HG02798 (cell line): ENCODE measurements at regions not wholly inside any gene's neighbourhood (a gene's known extent, or its start where the extent isn't known, plus 50 kb on each side); places are given as distances from the start of the nearest gene placed in this dataset.
"Not testable (repeated sequence)": the region's sequence is repeated elsewhere in the genome, so short reads cannot be mapped to it uniquely, and the experiment has no call there.

Source experiments
- ATAC-seq: cut with Tn5 transposase; IDR thresholded peaks from one replicate; pipeline ENCODE4 v1.9.1; 2021; ENCODE audit warnings: mild to moderate bottlenecking; ENCODE audit not compliant: unreplicated experiment, poor library complexity

DNA sequence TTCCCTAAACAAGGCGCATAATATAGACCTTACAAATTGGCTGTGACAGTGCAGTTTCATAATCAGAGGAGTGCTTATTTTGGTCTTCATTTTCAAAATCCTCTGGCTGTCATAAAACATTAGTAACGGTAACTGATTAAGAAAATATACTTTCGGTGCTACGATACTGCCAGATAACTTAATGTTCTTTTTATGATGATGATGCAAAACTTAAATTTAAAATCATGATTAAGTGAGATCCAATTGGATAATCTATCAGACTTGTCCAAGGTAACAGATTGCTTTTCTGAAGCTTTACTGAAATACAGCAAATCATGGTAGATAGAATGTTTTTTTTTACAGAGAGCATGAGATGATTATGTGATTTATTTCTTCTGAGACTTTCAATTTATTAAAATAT, 364.2 kb upstream of the CNTN3 start:
- no peak for ATAC-seq

DNA sequence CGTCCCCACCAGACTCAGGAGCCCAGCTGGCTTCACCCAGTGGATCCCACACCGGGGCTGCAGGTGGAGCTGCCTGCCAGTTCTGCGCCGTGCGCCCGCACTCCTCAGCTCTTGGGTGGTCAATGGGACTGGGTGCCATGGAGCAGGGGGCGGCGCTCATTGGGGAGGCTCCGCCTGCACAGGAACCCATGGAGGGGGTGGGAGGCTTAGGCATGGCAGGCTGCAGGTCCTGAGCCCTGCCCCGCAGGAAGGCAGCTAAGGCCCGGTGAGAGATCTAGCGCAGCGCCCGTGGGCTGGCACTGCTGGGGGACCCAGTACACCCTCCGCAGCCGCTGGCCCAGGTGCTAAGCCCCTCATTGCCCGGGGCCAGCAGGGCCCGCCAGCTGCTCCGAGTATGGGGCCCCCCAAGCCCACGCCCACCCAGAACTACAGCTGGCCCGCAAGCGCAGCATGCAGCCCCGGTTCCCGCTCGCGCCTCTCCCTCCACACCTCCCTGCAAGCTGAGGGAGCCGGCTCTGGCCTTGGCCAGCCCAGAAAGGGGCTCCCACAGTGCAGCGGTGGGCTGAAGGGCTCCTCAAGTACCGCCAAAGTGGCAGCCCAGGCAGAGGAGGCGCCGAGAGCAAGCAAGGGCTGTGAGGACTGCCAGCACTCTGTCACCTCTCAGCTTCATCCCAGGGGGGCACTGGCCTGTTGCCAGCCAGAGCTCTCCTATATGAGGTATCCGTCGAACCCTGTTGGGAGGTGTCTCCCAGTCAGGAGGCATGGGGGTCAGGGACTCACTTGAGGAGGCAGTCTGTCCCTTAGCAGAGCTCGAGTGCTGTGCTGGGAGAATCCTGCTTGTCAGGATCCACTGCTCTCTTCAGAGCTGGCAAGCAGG, 370.8 kb upstream of the CNTN3 start:
- not testable (repeated sequence) for ATAC-seq

DNA sequence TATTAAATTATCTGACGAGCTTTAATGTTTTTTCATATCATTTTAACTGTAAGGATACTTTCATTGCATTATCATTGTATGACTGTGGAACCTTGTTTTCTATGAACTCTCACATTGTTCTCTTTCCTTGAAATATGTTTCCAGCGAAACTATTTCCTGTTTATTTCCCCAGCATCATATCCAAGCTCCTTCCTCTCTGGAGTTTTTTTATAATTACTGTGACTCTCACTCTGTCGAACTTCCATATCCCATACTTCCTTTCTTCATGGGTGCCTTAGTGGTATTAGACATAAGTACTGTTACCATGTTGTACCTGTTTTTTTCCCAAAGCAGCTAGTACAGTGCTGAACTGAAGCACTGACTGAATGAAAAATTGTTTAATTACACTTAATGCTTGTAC, 373.6 kb upstream of the CNTN3 start:
- no peak for ATAC-seq

DNA sequence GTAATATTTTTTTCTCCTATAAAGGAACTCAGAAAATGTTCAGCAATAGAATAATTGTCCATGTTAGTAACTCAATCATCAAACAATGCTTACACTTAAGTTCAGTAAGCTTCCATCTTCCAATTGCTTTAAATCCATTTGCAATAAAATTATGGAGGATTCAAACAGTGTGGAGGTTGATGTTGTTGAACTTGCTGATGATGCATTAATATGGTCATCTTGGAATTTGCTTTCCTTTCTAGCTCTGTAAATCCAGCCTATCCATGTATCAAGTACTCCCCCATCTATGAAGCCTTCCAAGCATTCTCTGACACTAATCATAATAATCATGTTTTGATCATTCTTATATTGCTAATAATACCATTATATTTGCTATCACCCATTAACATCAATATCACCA, 378.4 kb upstream of the CNTN3 start:
- ATAC-seq: no peak

DNA sequence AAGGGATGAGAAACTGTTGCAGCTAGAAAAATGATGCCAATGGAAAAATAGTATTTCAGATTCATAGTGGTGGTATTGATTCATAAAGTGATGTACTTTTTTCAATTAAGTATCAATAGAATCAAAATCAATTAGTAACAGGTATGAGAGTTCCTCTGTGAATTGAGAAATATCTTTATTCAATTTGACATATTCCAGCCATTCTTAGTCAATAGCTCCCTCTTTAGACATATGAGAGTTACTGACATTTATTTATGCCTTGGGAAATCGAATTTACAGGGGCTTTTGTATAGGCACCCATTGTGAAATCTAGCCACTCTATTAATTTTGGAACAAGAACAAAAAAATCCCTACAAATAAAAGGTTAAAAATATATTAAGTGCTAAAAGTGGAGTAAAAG, 386.9 kb upstream of the CNTN3 start:
- no peak for ATAC-seq

DNA sequence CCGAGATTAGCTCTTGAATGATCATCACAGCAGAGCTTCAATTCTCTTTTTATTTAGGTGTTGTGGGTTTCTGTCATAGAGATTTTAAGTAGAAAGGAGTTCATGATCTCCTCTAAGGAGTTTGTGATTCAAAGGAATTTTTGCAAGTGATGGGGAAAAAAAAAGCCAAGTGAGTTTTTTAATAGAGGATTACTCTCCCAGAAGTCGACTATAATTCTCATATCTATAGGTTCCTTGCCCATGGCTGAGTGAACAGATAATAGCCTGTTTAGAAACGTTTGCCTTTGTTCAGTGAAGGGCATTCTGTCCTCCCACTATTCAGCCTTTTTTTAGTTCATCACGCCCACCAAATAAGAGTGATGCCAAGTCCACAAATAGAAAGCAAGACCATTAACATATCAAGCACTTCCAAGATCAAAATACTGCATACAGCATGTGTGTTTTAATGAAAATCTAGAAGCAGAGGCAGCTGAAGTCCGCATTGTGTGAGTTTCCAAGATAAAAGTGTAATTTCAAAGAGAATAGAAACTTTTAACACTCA, 398.4 kb upstream of the CNTN3 start:
- no peak for ATAC-seq

DNA sequence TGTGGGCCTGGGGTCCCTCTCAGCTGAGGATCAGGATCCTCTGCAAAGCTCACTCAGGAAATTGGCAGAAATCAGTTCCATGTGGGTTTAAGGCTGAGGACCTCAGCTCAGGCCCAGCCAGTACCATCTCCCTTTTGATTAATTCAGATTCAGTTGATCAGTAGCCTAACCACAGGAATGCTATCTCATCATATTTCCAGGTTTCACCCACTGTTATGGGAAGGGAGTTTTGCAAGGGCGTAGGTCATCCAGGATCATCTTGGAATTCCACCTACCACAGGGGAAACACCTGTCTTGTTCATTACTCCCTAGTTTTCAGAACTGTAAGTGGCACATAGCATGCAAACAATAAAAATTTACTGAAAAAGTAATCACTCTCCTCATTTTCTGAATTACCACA, 399.5 kb upstream of the CNTN3 start:
- no peak for ATAC-seq

DNA sequence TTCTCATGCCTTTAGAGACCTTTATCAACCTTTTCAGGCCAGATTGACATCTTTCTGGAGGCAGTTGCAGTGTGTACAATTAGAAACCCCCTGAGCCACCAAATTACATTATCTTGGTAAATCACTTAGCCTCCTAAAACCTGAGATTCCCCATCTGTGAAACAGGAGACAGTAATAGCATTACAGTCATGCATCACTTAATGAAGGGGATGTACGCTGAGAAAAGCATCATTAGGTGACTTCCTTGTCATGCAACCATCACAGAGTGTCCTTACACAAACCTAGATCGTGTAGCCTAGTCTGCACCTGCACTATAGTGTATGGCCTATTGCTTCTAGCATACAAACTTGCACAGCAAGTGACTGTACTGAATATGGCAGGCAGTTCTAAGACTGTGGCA, 400.8 kb upstream of the CNTN3 start:
- no peak for ATAC-seq

DNA sequence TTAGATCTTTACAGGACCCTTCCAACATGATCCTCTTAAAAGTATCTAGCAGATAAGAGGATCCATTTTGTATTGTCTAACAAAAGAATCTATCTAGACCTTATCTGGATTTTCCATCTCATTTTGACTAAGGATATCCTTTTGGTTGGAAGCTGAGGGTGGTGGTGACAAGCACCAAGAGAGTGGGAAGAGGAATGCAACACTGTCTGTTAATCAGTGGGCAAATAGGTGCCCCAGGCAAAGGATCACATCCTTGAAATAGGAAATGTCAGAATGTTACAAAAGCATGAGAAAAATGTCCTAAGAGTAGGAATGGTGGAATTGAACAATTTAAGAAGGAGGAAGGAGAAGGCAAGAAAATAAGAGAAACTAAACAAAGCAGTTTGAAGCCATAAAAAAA, 420.7 kb upstream of the CNTN3 start:
- no peak for ATAC-seq

DNA sequence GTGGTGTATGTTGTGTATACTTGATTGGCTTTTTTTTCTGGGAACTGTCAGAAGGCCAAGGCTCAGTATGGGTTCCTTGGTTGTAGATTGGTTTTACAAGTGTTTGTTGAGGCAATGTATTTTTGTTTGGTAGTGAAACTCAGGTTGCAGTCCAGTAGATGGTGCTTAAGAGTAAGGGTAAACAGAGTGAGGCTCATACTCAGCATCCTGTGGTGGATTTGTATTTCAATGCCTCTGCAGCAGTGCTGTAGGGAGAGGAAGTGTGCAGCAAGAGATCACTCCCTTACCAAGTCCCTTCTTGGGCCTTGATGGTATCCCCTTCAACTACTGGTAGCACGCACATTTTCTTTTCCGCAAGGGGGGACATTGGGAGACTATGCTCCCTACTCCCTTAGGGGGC, 428.5 kb upstream of the CNTN3 start:
- no peak for ATAC-seq

DNA sequence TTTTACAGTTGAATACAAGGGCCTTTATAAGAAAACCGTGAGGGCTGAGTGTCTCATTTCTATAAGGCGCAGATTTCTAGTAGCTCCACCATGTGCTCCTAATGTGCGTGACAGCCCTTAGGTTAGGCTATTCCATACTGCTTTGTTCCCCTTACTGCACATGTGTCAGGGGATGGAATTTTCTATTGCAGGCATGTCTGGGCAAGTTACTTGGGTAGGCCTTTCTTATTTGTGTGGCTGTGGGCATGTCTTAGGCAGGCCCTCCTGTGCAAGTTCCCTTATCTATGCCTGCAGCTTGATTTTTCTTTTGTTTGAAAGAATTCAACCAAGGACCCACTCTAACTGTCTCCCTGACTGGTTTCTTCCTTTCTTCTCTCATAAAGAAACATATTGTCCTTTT, 434.2 kb upstream of the CNTN3 start:
- no peak for ATAC-seq

DNA sequence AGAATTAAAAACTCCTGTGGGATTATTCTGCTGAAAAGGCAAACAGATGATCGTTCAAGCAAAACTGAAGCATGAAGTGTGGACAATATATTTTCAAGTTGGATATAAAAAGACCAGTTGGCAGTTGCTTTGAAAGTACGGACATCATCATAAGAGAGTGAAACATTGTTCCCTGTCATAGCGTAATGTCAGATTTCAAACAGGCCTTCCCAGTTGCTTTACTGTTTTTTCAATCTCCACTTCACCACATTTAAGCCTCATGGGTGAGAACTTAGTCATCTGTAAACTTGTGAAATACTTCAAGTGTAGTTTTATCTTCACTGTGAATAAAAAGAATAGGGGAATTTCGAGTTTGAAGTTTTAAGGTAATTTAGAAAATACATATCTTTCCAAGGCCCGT, 435.1 kb upstream of the CNTN3 start:
- no peak for ATAC-seq

DNA sequence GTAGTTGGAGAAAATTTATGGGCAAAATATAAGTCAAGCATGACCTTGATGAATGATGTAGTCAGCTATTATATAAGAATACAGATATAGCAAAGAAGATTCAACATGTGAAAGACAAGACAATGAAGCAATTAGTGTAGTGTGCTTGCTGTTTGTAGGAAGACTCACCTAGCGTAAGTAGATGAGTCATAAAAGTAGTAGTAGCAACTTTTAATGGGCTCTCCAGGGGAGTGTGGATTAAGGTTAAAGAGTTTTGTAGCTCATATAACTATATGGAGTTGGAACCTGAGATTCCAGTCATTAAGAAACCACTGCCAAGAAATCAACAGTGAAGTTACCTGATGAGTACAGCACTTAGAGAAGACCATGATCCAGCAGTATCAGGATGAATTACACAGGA, 444.7 kb upstream of the CNTN3 start:
- no peak for ATAC-seq

DNA sequence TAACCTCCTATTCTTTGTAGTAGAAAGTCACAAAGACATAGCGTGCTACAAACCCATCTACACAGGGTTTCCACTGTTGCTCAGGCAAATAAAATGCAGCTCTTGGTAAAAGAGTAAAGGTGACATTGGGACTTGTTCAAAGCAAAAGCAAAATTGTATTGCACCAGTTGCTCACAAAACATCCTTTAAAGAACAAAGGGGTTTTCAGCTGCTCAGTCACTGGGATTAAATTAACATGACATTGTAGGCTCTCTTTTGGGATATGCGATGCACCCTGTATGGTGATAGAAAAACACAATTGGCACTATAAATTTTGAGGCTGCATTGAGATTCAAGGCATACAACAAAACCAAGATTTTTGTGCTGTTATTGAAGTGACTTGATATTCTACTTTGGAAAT, 447.3 kb upstream of the CNTN3 start:
- no peak for ATAC-seq

DNA sequence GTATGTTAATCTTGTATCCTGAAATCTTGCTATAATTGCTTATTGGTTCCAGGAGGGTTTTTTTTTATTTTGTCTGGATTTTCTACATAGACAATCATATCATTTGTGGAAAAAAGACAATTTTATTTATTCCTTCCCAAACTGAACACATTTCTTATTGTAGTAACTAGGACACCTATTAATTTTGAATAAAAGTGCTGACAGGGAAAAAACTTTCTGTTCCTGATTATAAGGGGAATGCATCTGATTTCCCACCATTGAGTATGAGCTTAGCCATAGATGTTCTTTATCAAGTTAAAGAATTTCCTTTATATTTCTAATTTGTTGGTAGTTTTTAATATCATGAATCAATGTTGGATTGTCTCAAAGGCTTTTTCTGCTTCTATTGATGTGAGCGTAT, 460.7 kb upstream of the CNTN3 start:
- ATAC-seq: no peak

DNA sequence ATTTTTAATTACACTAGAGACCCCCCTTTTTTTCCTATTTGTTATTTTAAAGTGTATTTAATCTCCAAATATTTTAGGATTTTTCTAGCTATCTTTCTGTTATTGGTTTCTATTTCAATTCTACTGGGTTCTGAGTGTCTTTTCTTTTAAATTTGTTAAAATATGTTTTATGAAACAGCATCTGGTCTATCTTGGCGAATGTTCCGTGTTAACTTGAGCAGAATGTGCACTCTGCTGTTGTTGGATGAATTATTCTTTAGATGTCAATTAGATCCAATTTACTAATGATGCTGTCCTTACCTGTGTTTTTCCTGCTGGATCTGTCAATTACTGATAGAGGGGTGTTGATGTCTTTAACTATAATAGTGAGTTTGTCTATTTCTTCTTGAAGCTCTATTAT, 462.0 kb upstream of the CNTN3 start:
- ATAC-seq: no peak

DNA sequence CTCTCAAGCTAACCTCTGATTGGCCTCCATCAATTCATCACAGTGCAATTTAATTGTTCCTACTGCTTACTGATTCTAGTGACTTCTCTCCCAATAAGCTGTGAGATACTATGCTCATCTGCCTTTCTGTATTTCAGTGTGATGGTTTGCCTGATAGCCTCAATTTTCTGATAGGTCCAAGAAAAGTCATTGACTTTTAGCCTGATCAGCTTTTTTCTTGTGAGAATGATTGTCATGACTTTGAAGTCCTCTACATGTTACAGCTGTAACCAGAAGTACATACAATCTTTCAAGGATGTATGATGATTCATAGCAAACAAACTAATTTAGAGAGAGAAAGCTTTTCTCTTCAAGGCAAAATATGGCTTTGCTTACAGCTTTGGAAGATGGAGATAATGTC, 463.8 kb upstream of the CNTN3 start:
- no peak for ATAC-seq

DNA sequence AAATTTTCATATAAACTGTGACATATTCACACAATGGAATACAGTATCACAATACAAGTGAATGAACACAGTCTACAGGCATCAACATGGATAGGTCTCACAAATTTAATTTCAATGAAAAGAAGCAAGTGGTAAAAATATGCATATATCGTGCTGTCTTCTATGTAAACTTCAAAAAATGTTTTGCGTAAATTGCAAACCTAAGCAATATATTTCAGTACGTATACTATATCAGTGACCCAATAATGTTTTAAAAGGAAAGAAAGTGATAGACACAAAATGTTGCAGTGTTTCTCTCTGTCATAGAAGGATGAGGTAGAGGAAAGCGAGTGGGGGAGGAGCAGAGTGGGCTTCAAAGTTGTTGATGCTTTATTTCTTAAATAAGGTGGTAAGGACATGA, 468.4 kb upstream of the CNTN3 start:
- no peak for ATAC-seq

DNA sequence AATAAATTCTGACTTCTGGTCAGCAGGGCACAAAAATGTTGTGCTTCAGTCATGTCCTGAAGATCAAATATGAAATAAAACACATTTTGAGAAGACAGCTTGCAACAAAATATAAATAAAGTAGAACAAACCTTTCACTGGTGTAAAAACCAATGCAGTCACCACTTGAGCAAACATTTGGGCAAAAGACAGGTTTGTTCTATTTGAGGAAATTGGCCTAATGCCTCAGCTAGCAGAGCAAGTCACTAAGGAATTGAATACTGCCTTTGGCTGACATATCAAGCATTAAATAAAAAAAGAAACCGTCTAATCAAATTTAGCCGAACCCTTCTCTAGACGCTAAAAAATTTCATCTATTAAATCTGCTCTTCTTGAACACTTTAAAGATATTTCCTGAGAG, 475.4 kb upstream of the CNTN3 start:
- ATAC-seq: no peak

DNA sequence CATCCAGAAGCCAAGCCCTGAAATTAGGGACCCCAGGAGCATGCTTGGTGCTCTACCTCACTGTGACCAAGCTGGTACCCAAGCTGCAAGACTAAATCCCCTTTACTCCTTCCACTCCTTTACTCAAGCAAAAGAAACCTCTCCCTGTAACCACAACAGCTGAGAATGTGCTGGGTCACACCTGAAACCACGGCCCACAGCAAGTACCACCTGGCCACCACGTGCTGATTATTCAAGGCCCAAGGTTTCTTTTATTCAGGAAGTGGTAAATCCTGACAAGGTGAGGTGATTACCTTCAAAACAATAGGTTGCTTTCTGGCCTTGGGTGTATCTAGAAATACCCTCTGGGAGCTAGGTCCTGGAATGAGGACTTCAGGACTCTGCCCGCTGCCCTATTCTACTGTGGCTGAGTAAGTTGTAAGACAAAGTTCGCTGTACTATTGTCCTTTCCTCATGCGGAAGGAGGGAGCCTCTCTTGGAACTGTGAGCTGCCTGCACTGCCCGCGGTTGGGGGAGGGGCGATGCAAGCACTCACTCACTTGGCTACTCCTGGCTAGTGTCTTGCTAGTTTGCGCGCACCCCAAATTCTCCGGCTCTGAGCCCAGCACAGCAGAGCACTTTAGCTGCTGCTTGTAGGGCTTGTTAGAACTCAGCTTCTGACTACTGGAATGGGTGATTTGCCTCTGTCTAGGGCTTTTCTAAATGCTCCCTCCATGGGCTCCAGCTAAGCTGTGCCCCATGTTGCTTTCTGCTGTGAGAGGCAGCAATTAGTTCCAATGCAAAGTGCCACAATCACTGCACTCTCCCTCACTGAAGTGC, 487.1 kb upstream of the CNTN3 start:
- ATAC-seq: no peak

DNA sequence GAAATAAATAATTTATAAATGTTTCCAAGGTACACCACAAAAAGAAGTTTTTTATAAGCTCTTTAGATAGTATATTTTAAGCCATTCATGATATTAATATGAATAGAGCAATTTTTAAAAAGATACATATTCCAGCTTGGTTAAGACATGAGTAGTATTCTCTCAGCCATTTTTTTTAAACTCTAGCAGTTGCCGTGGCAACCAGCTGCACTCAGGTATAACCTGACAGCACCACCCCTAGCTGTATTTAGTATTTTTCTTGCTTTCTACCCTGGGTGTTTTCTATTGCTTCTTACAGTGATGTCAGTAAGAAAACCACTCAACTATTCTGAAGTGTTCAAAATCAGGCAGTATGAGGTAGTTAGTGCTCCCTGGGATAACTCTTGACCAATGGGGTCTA, 496.3 kb upstream of the CNTN3 start:
- ATAC-seq: no peak
